ENCODE measurements at regions not wholly inside any gene's neighbourhood (a gene's known extent, or its start where the extent isn't known, plus 50 kb on each side); places are given as distances from the start of the nearest gene placed in this dataset.

DNA sequence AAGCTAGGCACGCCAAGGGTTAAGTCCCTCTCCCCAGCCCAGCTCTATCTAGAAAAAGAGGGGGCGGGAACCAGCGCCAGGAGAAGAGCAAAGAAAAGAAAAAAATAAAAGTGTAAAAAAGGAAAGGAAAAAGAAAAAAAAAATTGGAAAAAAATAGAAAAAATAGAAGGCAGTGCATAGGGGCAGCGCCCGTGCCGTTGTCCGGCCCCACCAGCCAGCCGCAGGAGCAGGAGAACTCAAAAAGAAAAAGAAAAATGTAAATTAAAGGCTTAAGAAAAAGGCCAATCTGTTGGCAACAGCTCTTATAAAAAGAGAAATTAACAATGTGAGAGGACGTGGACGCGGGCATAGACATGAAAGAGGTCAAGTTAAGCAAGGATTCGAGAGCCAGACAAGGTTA lies 105.4 kb upstream of the ZNF98 start:
- no peak overlapping the region for H3K4me3 ChIP-seq
- no peaks in the 10 kb centered on the region for H3K79me2 ChIP-seq (ENCODE audit: control insufficient read depth, insufficient read depth, low read length)
- DNase-seq (ENCODE audit: low read depth, low spot score) (no peak), ATAC-seq (no peak), FAIRE-seq (no peak)
- in situ Hi-C loops (cut with MboI) (no loop called here), intact Hi-C loops (cut with micrococcal nuclease; ENCODE audit: unreplicated experiment) (no loop called here)
- no peak overlapping the region for H3K27ac ChIP-seq (ENCODE audit: control insufficient read depth, insufficient read depth)
- SMC1A ChIA-PET (ENCODE audit: uncharacterized antibody, unreplicated experiment): no interaction called here
- POLR2A ChIA-PET: interaction anchor here (0.6 kb wide), 1 partner anchor 61 kb away, joined by 7 read pairs; no protein-coding TSS in a partner anchor
- no peaks in the 10 kb centered on the region for H3K4me1 ChIP-seq (ENCODE audit: control insufficient read depth, insufficient read depth, low read length)
- CTCF ChIA-PET: no interaction called here
- H3K4me2 ChIP-seq (ENCODE audit: control insufficient read depth, insufficient read depth): no peak overlapping the region
- 53% methylated on average over 12 of the region's 12 CpGs for WGBS (ENCODE audit: insufficient coverage, insufficient replicate concordance, low lambda C conversion rate, missing lambda C conversion rate)
- H4K20me1 ChIP-seq (ENCODE audit: control insufficient read depth, insufficient read depth): no peaks in the 10 kb centered on the region
- RAD21 ChIA-PET (ENCODE audit: unreplicated experiment): no interaction called here
- no peaks in the 10 kb centered on the region for H3K27me3 ChIP-seq (replicated peaks in 1 of 2; ENCODE audit: control insufficient read depth in 2 of 2, insufficient read depth in 2 of 2, low read length in 1 of 2)
- BruUV-seq (replicated peaks): no TSS peak
- no peaks in the 10 kb centered on the region for H3K36me3 ChIP-seq (ENCODE audit: control insufficient read depth in 2 of 2, insufficient read depth in 2 of 2, low read length in 1 of 2)
- H2AFZ ChIP-seq (ENCODE audit: control insufficient read depth, low read depth, low read length): no peak overlapping the region
- H3K9me3 ChIP-seq (replicated peaks; ENCODE audit: control insufficient read depth, insufficient read depth, low read length): no peaks in the 10 kb centered on the region; the same call in 2 of the 3 replicates
- H3K9ac ChIP-seq (ENCODE audit: control insufficient read depth, insufficient read depth, low read length): no peak overlapping the region
- TF ChIP-seq STAT1 (conservative IDR thresholded peaks at IDR 0.05) (no peak), RFX5 (IDR thresholded peaks at IDR 0.05; ENCODE audit: low read depth, low read length) (no peak), RELB (IDR thresholded peaks at IDR 0.05; ENCODE audit: low read depth) (no peak), JUNB (IDR thresholded peaks at IDR 0.05) (no peak), SKIL (IDR thresholded peaks at IDR 0.05; ENCODE audit: low read depth, poor library complexity, severe bottlenecking) (no peak), PAX8 (IDR thresholded peaks at IDR 0.05) (no peak), NR2C2 (IDR thresholded peaks at IDR 0.05; ENCODE audit: borderline replicate concordance, control insufficient read depth, insufficient read length, low read depth) (no peak), FOS (IDR thresholded peaks at IDR 0.05; ENCODE audit: borderline replicate concordance, extremely low read depth, insufficient read length) (no peak), CBX3 (IDR thresholded peaks at IDR 0.05; ENCODE audit: borderline replicate concordance, low read depth) (no peak), CTCF (IDR thresholded peaks at IDR 0.05 in 2 of 3, conservative IDR thresholded peaks at IDR 0.05 in 1 of 3; ENCODE audit: control insufficient read depth in 2 of 3, extremely low read depth in 1 of 3, insufficient read depth in 1 of 3, low read depth in 3 of 3, low read length in 3 of 3) (no peak), CUX1 (IDR thresholded peaks at IDR 0.05; ENCODE audit: insufficient replicate concordance, low read depth, low read length) (no peak), SUZ12 (IDR thresholded peaks at IDR 0.05; ENCODE audit: unreplicated experiment) (no peak)
